Fibroblast of the aortic adventitia (primary cell): ENCODE measurements at regions not wholly inside any gene's neighbourhood (a gene's known extent, or its start where the extent isn't known, plus 50 kb on each side); places are given as distances from the start of the nearest gene placed in this dataset.

Experiments
- DNase-seq: peaks from one replicate; pipeline ENCODE4 v3.0.0-alpha.2; 2010; ENCODE audit warnings: low read depth
- H3K4me3 ChIP-seq: 2 replicates; pipeline ENCODE4 v1.5.1; 2011; ENCODE audit warnings: low read depth, mild to moderate bottlenecking, control low read depth, low read length, moderate library complexity
- CTCF ChIP-seq: IDR thresholded peaks from 2 replicates; pipeline ENCODE4 v1.5.1; 2011; ENCODE audit warnings: mild to moderate bottlenecking, low read length, control low read depth, inconsistent platforms; ENCODE audit not compliant: insufficient read depth

DNA sequence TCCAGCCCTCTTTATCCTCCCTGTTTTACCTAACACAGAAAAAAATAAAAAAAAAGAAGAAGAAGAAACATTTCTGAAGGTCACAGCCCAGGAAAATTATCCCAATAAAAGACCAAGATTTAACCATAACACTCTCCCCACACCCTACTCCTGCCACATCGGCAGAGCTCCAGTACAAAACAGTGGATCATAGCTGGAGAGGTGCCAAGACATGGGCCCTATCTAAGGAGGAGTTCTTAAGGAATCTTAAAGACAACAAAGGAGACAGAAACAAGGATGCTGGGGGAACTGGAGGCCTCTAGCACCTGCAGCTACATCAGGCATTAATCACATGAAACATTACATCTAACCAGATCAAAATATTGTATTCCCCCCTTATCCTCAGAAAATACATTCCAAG, 432.8 kb downstream of the MATN1 start:
- H3K4me3 ChIP-seq, result no peak overlapping the region
- TF ChIP-seq CTCF, result no peak
- DNase-seq, result peak; percentile 2

DNA sequence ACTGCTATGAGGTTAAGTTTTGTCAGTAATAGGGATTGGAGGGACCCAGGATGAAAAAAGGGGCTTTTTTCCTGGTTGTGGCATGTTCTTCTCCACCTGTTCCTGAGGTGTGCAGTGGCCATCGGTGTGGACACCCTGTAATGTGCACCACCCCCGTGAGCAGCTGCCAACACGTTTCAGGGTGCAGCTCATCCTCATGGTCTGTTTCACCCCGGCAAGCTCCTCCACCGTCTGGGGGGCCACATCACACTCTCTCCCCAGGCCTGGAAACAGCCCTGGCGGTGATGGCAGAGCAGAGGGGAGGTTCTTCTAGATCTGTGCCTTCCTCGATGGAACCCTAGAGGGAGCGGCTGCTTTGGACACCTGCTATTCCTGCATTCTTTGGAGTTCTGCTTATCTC, 435.4 kb downstream of the MATN1 start:
- no peak for TF ChIP-seq CTCF
- no peak overlapping the region for H3K4me3 ChIP-seq
- DNase-seq, result no peak

DNA sequence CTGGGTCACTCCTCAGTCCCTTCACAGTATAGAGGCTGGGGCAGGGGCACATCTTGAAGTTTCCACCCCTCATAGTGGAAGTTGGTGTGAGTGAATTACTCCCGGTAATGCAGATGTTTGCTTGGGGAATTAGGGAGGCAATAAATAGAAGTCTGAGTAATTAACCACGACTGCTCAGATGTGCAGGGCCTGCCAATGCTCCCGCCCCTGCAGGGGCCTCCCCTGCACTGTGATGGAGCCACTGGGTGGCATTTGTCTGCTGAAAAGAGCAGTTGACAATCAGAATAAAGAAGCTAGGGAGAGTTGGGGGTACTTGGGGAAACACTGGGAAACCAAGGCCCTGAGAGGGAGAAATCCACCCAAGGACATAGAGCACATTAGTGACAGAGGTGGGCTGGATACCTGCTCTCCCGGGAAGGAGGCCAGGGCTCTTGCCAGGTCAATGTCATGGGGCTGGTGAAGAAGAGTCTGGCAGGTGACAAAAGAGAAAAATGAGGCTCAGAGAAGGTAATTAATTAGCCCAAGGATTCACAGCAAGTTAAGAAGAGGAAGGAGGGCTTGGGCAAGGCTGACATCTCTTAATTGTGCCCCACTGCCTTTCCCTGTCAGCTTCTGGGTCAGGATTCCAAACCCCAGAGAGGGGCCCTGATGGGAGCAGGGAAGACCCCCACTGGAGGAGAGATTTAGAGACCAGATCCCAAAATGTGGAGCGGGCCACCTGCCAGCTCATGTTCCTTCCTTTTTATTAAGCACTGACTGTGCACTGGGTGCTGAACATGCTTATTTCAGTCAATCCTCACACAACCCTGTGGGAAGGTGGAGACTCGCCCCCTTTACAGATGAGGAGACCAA, 436.2 kb downstream of the MATN1 start:
- no peak for DNase-seq
- no peak for TF ChIP-seq CTCF
- no peak overlapping the region for H3K4me3 ChIP-seq

- DNase-seq, result no peak
- no peak for TF ChIP-seq CTCF
- H3K4me3 ChIP-seq, result no peak overlapping the region
Measured at GRCh38 chr1:30286241-30286987, 437.0 kb downstream of the MATN1 start.

GRCh38 chr1:30285501-30285932, 437.9 kb downstream of the MATN1 start:
- no peak overlapping the region for H3K4me3 ChIP-seq
- no peak for TF ChIP-seq CTCF
- DNase-seq, result no peak

DNA sequence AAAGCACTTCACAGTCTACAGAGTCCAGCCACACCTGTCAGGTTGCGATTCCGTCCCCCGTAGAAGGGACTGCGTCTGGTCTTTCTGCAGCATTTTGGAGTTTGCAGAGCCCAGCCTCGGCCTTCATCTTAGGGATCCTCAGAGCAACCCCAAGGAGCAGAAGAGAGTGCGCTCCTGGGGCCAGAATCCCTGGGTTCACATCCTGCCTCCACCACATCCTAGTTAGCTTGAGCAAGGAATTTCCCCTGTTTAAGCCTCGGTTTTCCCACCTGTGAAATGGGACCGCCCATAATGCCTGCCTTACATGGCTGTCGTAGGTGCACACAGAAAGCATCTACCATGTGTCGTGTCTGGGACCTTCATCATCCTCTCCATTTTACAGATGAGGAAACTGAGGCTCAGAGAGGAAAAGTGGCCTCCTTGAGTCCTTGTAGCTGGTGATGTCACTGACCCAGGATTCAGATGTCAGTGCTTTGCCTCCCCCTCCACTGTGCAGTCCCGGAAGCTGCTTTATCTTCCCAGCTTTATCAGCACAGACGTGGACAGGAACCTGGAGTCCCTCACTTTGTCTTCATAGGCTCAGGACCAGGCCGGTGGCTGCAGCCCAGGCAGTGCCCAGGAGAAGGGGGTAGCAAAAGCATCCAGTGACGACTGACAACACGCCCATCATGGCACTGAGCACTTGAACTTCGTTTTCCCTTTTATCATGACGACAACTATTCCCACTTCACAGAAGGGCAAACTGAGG, 438.5 kb downstream of the MATN1 start:
- no peak overlapping the region for H3K4me3 ChIP-seq
- TF ChIP-seq CTCF, result no peak
- no peak for DNase-seq
